HCT116 (cell line): ENCODE measurements at regions not wholly inside any gene's neighbourhood (a gene's known extent, or its start where the extent isn't known, plus 50 kb on each side); places are given as distances from the start of the nearest gene placed in this dataset.

Source experiments
- ATAC-seq: fragments of 200-7000 bp; cut with Tn5 transposase; 2 replicates; pipeline ENCODE4 v1.9.1; 2020; ENCODE audit warnings: mild to moderate bottlenecking, moderate library complexity
- BruUV-seq: library from RNA; stranded (reverse); fragments of 400-500 nt; replicated peaks from 2 replicates; lab custom pipeline; 2021; lab: Mats Ljungman, UMichigan
- CTCF ChIA-PET: fragments of 300-600 bp; sonication (Branson Sonifier 250); formaldehyde crosslinking; loops from one replicate; lab custom pipeline; 2021; ENCODE audit warnings: antibody characterized with exemption; lab: Charles Lee
- POLR2A ChIA-PET: fragments of 300-600, 350-600 bp; sonication (Branson Sonifier 250); formaldehyde crosslinking; loops from one replicate; lab custom pipeline; 2021; ENCODE audit warnings: antibody characterized with exemption; lab: Charles Lee
- RAD21 ChIA-PET, 2 experiments: fragments of 300-600 bp; sonication (Branson Sonifier 250); formaldehyde crosslinking; loops; one replicate each; lab custom pipeline; 2023; ENCODE audit warnings: low total read pairs in 2 of 2; ENCODE audit not compliant: uncharacterized antibody in 2 of 2, unreplicated experiment in 2 of 2, low non-redundant PET in 1 of 2; lab: Charles Lee
- DNase-seq: peaks from one replicate; pipeline ENCODE4 v3.0.0-alpha.2; 2010; ENCODE audit warnings: low read depth, low spot score
- H2AFZ ChIP-seq: fragments of 200-600 bp; shearing (Covaris generic), sonication (generic); 2 replicates; pipeline ENCODE4 v1.6.1; 2017; ENCODE audit warnings: low read depth, mixed run types, mixed read lengths, antibody characterized with exemption, low read length; ENCODE audit not compliant: poor library complexity, severe bottlenecking
- H3K27ac ChIP-seq: 2 replicates; pipeline ENCODE4 v1.5.1; 2012; ENCODE audit warnings: low read depth, low read length
- H3K27me3 ChIP-seq: fragments of 200-600 bp; sonication (generic); 2 replicates; pipeline ENCODE4 v1.6.1; 2016; ENCODE audit warnings: mixed run types, low read length, mixed read lengths; ENCODE audit not compliant: insufficient read depth
- H3K36me3 ChIP-seq, 2 experiments: fragments of 200-500 bp in 1 of 2; fragments of 200-600 bp in 1 of 2; sonication (Bioruptor generic) in 1 of 2; sonication (generic) in 1 of 2; 2 replicates each; pipeline versions ENCODE4 v1.5.1 to v1.6.1; 2014 to 2016; ENCODE audit warnings: low read length in 2 of 2, inconsistent platforms in 1 of 2, mixed read lengths in 1 of 2, mixed run types in 1 of 2; ENCODE audit not compliant: insufficient read depth in 2 of 2, control insufficient read depth in 1 of 2
- H3K4me1 ChIP-seq, 2 experiments: fragments of 200-600 bp in 1 of 2; sonication (generic) in 1 of 2; 2 replicates each; pipeline versions ENCODE4 v1.5.1 to v1.6.1; 2012 to 2017; ENCODE audit warnings: low read length in 2 of 2, inconsistent platforms in 1 of 2, mild to moderate bottlenecking in 1 of 2, mixed read lengths in 1 of 2, mixed run types in 1 of 2, moderate library complexity in 1 of 2; ENCODE audit not compliant: insufficient read depth in 2 of 2, control insufficient read depth in 1 of 2
- H3K4me2 ChIP-seq: fragments of 200-600 bp; sonication (generic); 2 replicates; pipeline ENCODE4 v1.6.1; 2017; ENCODE audit warnings: mixed run types, low read length, mixed read lengths
- H3K4me3 ChIP-seq, 2 experiments: fragments of 200-600 bp in 1 of 2; sonication (generic) in 1 of 2; replicated peaks in 1 of 2; 2 replicates each; pipeline ENCODE4 v1.5.1; 2011 to 2016; ENCODE audit warnings: low read length in 2 of 2, control low read depth in 1 of 2, low read depth in 1 of 2, mild to moderate bottlenecking in 1 of 2, mixed read lengths in 1 of 2, mixed run types in 1 of 2
- H3K79me2 ChIP-seq: fragments of 200-600 bp; sonication (generic); 2 replicates; pipeline ENCODE4 v1.6.1; 2017; ENCODE audit warnings: mild to moderate bottlenecking, mixed run types, low read length, moderate library complexity, mixed read lengths; ENCODE audit not compliant: insufficient read depth
- H3K9ac ChIP-seq: fragments of 200-600 bp; sonication (generic); 2 replicates; pipeline ENCODE4 v1.6.1; 2016; ENCODE audit warnings: low read length, mixed read lengths
- H3K9me2 ChIP-seq: fragments of 200-600 bp; sonication (generic), shearing (Covaris generic); 2 replicates; pipeline ENCODE4 v1.6.1; 2017; ENCODE audit warnings: mixed run types, mild to moderate bottlenecking, moderate library complexity; ENCODE audit not compliant: insufficient read depth
- H3K9me3 ChIP-seq, 2 experiments: fragments of 200-500 bp in 1 of 2; fragments of 200-600 bp in 1 of 2; sonication (Bioruptor generic) in 1 of 2; sonication (generic) in 1 of 2; 2 replicates each; pipeline ENCODE4 v1.6.1; 2014 to 2017; ENCODE audit warnings: low read length in 2 of 2, mixed read lengths in 2 of 2, inconsistent platforms in 1 of 2, low read depth in 1 of 2, mild to moderate bottlenecking in 1 of 2, mixed run types in 1 of 2, moderate library complexity in 1 of 2; ENCODE audit not compliant: control insufficient read depth in 1 of 2, insufficient read depth in 1 of 2
- H4K20me1 ChIP-seq: fragments of 200-600 bp; sonication (generic), shearing (Covaris generic); 2 replicates; pipeline ENCODE4 v1.6.1; 2017; ENCODE audit warnings: mixed run types, mild to moderate bottlenecking, moderate library complexity; ENCODE audit not compliant: insufficient read depth
- ATF3 ChIP-seq: IDR thresholded peaks from 2 replicates; pipeline ENCODE4 v1.6.1; 2012
- CEBPB ChIP-seq: IDR thresholded peaks from 2 replicates; pipeline ENCODE4 v1.6.1; 2012; ENCODE audit warnings: low read depth
- CTCF ChIP-seq, 3 experiments: fragments of 200-600 bp in 1 of 3; sonication (generic) in 1 of 3; IDR thresholded peaks in 2 of 3; conservative IDR thresholded peaks in 1 of 3; 2 replicates each; pipeline ENCODE4 v1.5.1; 2012 to 2017; ENCODE audit warnings: low read depth in 2 of 3, low read length in 2 of 3, antibody characterized with exemption in 1 of 3, borderline replicate concordance in 1 of 3, control low read depth in 1 of 3, mild to moderate bottlenecking in 1 of 3, mixed read lengths in 1 of 3, mixed run types in 1 of 3, moderate library complexity in 1 of 3; ENCODE audit not compliant: insufficient read depth in 1 of 3
- EGR1 ChIP-seq: IDR thresholded peaks from 2 replicates; pipeline ENCODE4 v1.6.1; 2012; ENCODE audit warnings: low read depth
- EZH2 ChIP-seq: fragments of 200-600 bp; sonication (generic); IDR thresholded peaks from 2 replicates; pipeline ENCODE4 v1.6.1; 2017; ENCODE audit warnings: antibody characterized with exemption, mixed run types
- FOSL1 ChIP-seq: IDR thresholded peaks from 2 replicates; pipeline ENCODE4 v1.6.1; 2012; ENCODE audit warnings: low read depth
- JUND ChIP-seq: IDR thresholded peaks from 2 replicates; pipeline ENCODE4 v1.6.1; 2012
- POLR2A ChIP-seq: IDR thresholded peaks from 2 replicates; pipeline ENCODE4 v1.7.0; 2011; ENCODE audit warnings: borderline replicate concordance; ENCODE audit not compliant: insufficient read depth, insufficient read length; ENCODE audit errors: extremely low read depth
- POLR2AphosphoS5 ChIP-seq: IDR thresholded peaks from 2 replicates; pipeline ENCODE4 v1.6.1; 2011; ENCODE audit warnings: mild to moderate bottlenecking, low read depth, low read length, moderate library complexity
- RAD21 ChIP-seq: IDR thresholded peaks from 2 replicates; pipeline ENCODE4 v1.6.1; 2012; ENCODE audit warnings: low read depth, mild to moderate bottlenecking
- SIN3A ChIP-seq: IDR thresholded peaks from 2 replicates; pipeline ENCODE4 v1.6.1; 2012; ENCODE audit warnings: low read depth
- SRF ChIP-seq: IDR thresholded peaks from 2 replicates; pipeline ENCODE4 v1.6.1; 2012; ENCODE audit warnings: low read depth
- YY1 ChIP-seq: IDR thresholded peaks from 2 replicates; pipeline ENCODE4 v1.6.1; 2011; ENCODE audit warnings: low read length, low read depth, moderate library complexity, mild to moderate bottlenecking; ENCODE audit not compliant: insufficient replicate concordance; ENCODE audit errors: extremely low read depth
- ZFX ChIP-seq: fragments of 450-650 bp; IDR thresholded peaks from 2 replicates; pipeline ENCODE4 v1.6.1; 2017
- ZNF274 ChIP-seq: fragments of 200-500 bp; sonication (Bioruptor generic); IDR thresholded peaks from 2 replicates; pipeline ENCODE4 v1.6.1; 2014; ENCODE audit warnings: mild to moderate bottlenecking, low read depth, low read length, inconsistent platforms
- intact Hi-C: fragments of 100-400 bp; cut with micrococcal nuclease; formaldehyde crosslinking; loops from 2 replicates; pipeline ENCODE4 v1.10.0; 2022

DNA sequence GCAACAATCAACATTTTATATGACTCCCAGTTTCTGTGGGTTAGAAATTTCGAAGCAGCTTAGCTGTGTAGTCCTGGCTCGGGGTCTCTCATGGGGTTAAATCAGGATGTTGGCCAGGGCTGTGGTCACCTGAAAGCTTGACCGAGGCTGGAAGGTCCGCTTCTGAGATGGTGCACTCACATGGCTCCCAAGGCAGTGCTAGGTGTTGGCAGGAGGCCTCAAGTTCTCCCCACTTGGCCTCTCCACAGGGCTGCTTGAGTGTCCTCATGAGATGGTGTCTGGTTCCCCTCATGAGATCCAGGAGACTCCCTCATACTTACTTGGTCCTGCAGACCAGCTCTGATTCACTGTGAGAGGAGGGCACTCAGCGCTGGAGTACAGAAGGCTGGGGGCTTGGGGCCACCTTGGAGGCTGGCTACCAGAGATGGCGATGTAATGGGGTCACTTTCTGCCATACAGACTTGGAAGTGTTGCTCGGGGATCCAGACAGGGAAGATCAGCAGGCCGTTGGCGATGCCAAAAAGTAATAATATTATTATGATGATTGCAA, 98.8 kb downstream of the INHBB start:
- ChIA-PET RAD21 (no interaction called here), CTCF (no interaction called here), POLR2A (no interaction called here)
- H3K27me3 ChIP-seq, result no peaks in the 10 kb centered on the region
- BruUV-seq, result no TSS peak
- no peak overlapping the region for H2AFZ ChIP-seq
- no peak overlapping the region for H3K4me2 ChIP-seq
- H3K9ac ChIP-seq, result no peak overlapping the region
- no peak overlapping the region for H3K4me3 ChIP-seq
- H3K9me2 ChIP-seq, result no peaks in the 10 kb centered on the region
- H3K4me1 ChIP-seq, result peaks cover 10 to 25% of the 10 kb centered on the region in 2 experiments
- no peak for DNase-seq
- H3K9me3 ChIP-seq, result no peaks in the 10 kb centered on the region
- H3K27ac ChIP-seq, result no peak overlapping the region
- no peak for TF ChIP-seq JUND
- TF ChIP-seq EZH2, result no peak
- no peak for TF ChIP-seq EGR1
- no peak for TF ChIP-seq ZNF274
- TF ChIP-seq CEBPB, result no peak
- TF ChIP-seq CTCF (IDR thresholded peaks at IDR 0.05 in 2 of 3, conservative IDR thresholded peaks at IDR 0.05 in 1 of 3; ENCODE audit: borderline replicate concordance in 1 of 3, insufficient read depth in 1 of 3, low read depth in 2 of 3, low read length in 2 of 3), result no peak
- no peak for TF ChIP-seq YY1
- TF ChIP-seq SIN3A, result no peak
- no peak for TF ChIP-seq ZFX
- no peak for TF ChIP-seq ATF3
- no peak for TF ChIP-seq SRF
- TF ChIP-seq POLR2A, result no peak
- no peak for TF ChIP-seq RAD21
- TF ChIP-seq FOSL1, result no peak
- TF ChIP-seq POLR2AphosphoS5, result no peak
- no peaks in the 10 kb centered on the region for H3K36me3 ChIP-seq
- H3K79me2 ChIP-seq, result no peaks in the 10 kb centered on the region
- no peak for ATAC-seq
- intact Hi-C loops, result no loop called here
- H4K20me1 ChIP-seq, result no peaks in the 10 kb centered on the region
